ENCODE measurements at regions not wholly inside any gene's neighbourhood (a gene's known extent, or its start where the extent isn't known, plus 50 kb on each side); places are given as distances from the start of the nearest gene placed in this dataset.

DNA sequence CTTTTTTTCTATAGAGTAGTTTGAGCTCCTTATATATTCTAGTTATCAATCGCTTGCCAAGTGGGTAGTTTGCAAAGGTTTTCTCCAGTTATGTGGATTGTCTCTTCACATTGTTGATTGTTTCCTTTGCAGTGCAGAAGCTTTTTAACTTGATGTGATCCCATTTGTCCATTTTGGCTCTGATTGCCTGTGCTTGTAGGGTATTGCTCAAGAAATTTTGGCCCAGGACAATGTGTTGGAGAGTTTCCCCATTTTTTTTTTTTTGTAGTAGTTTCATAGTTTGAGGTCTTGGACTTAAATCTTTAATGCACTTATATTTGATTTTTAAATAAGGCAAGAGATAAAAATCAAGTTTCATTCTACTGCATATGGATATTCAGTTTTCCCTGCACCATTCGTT lies 774.8 kb upstream of the ADAMTS5 start:
- H3K27me3 Mint-ChIP-seq, result no peaks in the 10 kb centered on the region
- no peak overlapping the region for H3K27ac Mint-ChIP-seq
- H3K4me1 Mint-ChIP-seq, result no peaks in the 10 kb centered on the region
- peaks cover 7% of the 10 kb centered on the region for H3K9me3 Mint-ChIP-seq
- no peak for DNase-seq (ENCODE audit: low spot score in 2 of 2)
- no peak overlapping the region for H3K4me3 Mint-ChIP-seq
- no peak for ATAC-seq (ENCODE audit: low read depth)
- no peaks in the 10 kb centered on the region for H3K36me3 Mint-ChIP-seq

DNA sequence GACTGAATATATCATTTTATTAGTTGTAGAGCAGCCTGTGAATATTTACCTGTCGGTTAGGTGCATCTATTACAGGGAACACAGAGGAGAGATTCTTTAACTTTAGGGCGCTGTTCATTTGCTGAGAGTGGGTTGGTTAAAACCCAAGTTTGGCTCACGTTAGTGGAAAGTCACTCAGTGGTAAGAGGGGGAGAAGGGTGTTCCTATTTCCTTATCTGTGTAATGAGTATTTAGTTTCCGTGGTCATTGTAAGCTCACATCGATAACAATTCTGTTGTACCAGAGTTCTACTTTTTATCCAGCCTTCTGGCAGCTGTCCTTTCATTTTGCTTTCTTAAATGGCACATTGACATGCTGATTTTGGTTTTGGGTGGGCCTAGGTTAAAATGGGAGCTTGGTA lies 773.2 kb upstream of the ADAMTS5 start:
- H3K27me3 Mint-ChIP-seq, result no peaks in the 10 kb centered on the region
- DNase-seq (ENCODE audit: low spot score in 2 of 2) (no peak), ATAC-seq (ENCODE audit: low read depth) (no peak)
- H3K4me1 Mint-ChIP-seq, result no peaks in the 10 kb centered on the region
- H3K27ac Mint-ChIP-seq, result no peak overlapping the region
- no peaks in the 10 kb centered on the region for H3K36me3 Mint-ChIP-seq
- H3K9me3 Mint-ChIP-seq, result peaks cover 7% of the 10 kb centered on the region
- H3K4me3 Mint-ChIP-seq, result no peak overlapping the region

DNA sequence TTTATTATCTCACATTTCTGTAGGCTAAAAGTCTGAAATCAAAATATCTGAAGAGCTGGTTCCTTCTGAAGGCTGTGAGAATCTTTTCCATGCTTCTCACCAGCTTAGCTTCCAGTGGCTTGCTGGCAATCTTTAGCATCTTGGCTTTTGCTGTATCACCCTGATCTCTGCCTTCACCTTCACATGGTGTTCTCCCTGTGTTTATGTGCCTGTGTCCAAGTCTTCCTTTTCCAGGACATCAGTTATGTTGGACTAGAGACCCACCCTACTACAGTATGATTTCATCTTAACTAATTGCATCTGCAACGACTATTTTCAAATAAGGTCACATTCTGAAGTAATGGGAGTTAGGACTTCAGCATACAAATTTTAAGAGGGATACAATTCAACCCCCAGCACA lies 772.3 kb upstream of the ADAMTS5 start:
- DNase-seq (ENCODE audit: low spot score in 2 of 2) (no peak), ATAC-seq (ENCODE audit: low read depth) (no peak)
- peaks cover 6% of the 10 kb centered on the region for H3K9me3 Mint-ChIP-seq
- no peaks in the 10 kb centered on the region for H3K27me3 Mint-ChIP-seq
- H3K36me3 Mint-ChIP-seq, result no peaks in the 10 kb centered on the region
- H3K4me1 Mint-ChIP-seq, result no peaks in the 10 kb centered on the region
- H3K4me3 Mint-ChIP-seq, result no peak overlapping the region
- no peak overlapping the region for H3K27ac Mint-ChIP-seq

DNA sequence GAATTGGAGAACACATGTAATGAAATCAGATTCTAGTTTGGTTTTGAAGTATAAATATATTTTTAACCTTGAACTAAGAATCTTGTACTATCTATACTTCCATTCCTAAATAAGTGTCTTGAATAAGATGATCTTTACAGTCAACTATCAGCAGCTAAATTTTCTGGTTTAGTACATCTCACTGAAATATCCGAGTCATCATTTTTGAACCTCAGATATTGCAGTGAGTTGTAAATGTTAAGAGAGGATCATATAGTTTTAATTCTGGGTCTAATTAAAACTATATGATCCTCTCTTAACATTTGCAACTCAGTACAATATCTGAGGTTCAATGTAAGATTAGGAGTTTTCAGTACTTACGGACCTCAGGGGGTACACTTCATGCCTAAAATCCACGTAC lies 768.8 kb upstream of the ADAMTS5 start:
- no peaks in the 10 kb centered on the region for H3K4me1 Mint-ChIP-seq
- H3K27me3 Mint-ChIP-seq, result no peaks in the 10 kb centered on the region
- no peaks in the 10 kb centered on the region for H3K36me3 Mint-ChIP-seq
- H3K27ac Mint-ChIP-seq, result no peak overlapping the region
- ATAC-seq (ENCODE audit: low read depth) (no peak), DNase-seq (ENCODE audit: low spot score in 2 of 2) (no peak)
- H3K9me3 Mint-ChIP-seq, result peaks cover 6% of the 10 kb centered on the region
- H3K4me3 Mint-ChIP-seq, result no peak overlapping the region

DNA sequence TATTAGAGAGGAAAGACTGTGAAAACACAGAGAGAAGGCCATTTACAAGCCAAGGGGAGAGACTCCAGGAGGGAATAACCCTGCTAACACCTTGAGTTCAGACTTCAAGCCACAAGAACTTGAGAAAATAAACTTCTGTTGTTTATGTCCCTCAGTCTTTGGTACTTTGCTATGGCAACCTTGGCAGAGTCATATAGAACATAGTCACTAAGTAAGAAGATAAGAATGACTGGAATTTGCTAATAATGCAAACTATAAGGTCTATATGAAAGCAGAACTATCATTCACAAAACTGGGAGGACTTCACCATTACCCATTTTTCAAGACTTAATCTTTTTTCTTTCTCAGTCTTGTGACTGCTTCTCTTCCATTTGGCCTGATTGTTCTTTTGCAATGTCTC lies 767.3 kb upstream of the ADAMTS5 start:
- no peaks in the 10 kb centered on the region for H3K4me1 Mint-ChIP-seq
- H3K9me3 Mint-ChIP-seq, result peaks cover 2% of the 10 kb centered on the region
- no peak overlapping the region for H3K4me3 Mint-ChIP-seq
- ATAC-seq (ENCODE audit: low read depth) (no peak), DNase-seq (ENCODE audit: low spot score in 2 of 2) (no peak)
- H3K36me3 Mint-ChIP-seq, result no peaks in the 10 kb centered on the region
- no peak overlapping the region for H3K27ac Mint-ChIP-seq
- no peaks in the 10 kb centered on the region for H3K27me3 Mint-ChIP-seq

DNA sequence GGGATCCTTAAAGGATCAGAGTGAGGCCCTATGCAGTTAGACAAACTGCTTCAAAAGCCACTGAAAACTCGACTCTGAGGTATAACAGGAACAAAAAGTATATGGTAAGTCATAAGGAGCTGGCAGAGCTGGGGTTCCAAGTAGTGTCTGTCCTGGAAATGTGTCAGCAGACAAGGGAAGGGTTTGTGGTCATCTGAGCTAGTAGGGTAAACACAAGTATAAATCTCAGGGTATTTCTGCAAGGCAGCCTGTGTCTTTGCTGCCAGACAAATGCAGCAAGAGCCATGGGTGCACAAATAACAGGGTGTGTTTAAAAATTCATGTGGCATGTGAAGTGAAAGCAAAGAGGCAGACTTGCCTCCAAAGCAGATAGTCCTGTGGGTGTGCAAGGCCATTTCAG lies 759.0 kb upstream of the ADAMTS5 start:
- peaks cover 9% of the 10 kb centered on the region for H3K9me3 Mint-ChIP-seq

DNA sequence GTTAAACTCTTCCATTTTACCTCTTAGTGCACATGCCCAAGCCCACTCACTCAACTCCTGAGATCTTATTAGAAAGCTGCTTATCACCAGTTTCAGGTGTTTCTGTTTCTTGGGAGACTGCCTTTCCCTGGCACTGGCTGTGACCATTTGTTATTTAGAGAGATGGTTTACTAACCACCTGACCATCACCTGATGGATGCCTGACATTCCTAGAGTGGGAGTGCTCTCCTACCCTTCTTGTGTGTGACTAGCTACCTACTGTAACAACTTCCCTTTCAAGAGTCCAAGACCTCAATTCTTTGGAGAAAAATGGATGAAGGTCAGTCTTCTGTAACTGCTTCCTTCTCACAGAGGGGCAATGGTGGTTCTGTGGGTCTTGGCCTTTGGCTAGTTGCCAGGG lies 755.2 kb upstream of the ADAMTS5 start:
- Mint-ChIP-seq H3K9me3 (peaks cover 8% of the 10 kb centered on the region), H3K4me3 (no peak overlapping the region), H3K36me3 (no peaks in the 10 kb centered on the region), H3K27ac (peak overlapping the region; percentile 47), H3K27me3 (no peaks in the 10 kb centered on the region), H3K4me1 (no peaks in the 10 kb centered on the region)
- DNase-seq (ENCODE audit: low spot score in 2 of 2) (no peak), ATAC-seq (ENCODE audit: low read depth) (no peak)

More for the DNA sequence above, 759.0 kb upstream of the ADAMTS5 start:
- Mint-ChIP-seq H3K27ac (no peak overlapping the region), H3K27me3 (no peaks in the 10 kb centered on the region), H3K4me1 (no peaks in the 10 kb centered on the region), H3K4me3 (no peak overlapping the region), H3K36me3 (no peaks in the 10 kb centered on the region)
- ATAC-seq (ENCODE audit: low read depth) (no peak), DNase-seq (ENCODE audit: low spot score in 2 of 2) (no peak)

DNA sequence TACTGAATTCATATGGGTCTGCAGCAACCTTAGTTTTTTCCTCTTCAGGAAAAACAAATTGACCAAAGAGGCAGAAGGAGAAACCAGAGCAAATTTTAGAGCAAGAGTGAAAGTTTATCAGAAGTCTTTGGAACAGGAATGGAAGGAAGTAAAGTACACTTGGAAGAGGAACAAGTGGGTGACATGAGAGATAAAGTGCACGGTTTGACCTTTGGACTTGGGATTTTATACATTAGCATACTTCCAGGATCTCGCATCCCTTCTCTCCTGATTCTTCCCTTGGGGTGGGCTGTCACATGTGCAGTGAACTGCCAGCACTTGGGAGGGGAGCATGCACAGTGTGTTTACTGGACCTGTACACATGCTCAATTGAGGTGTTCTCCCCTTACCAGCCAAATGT lies 754.8 kb upstream of the ADAMTS5 start:
- Mint-ChIP-seq H3K27me3 (no peaks in the 10 kb centered on the region), H3K36me3 (no peaks in the 10 kb centered on the region), H3K4me3 (no peak overlapping the region), H3K27ac (peak overlapping the region; percentile 47), H3K4me1 (no peaks in the 10 kb centered on the region), H3K9me3 (peaks cover 8% of the 10 kb centered on the region)
- DNase-seq (ENCODE audit: low spot score in 2 of 2) (no peak), ATAC-seq (ENCODE audit: low read depth) (no peak)

DNA sequence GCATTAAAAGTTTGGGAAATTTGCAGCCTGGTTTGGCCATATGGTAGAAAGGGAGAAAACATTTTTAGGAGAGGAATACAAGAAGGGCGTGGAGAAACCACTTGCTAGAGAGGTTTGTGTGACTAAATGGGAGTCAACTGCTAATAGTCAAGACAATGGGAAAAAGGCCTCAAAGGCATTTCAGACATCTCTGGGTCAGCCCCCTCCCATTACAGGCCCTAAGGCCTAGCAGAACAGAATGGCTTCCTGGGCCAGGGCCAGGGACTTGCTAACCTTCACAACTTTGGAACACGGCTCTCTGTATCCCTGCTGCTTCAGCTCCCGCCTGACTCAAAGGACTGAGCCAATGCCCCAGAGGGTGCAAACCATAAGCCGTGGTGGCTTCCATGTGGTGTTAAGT lies 752.3 kb upstream of the ADAMTS5 start:
- no peaks in the 10 kb centered on the region for H3K27me3 Mint-ChIP-seq
- ATAC-seq (ENCODE audit: low read depth) (no peak), DNase-seq (ENCODE audit: low spot score in 2 of 2) (no peak)
- H3K4me1 Mint-ChIP-seq, result no peaks in the 10 kb centered on the region
- peaks cover 6% of the 10 kb centered on the region for H3K9me3 Mint-ChIP-seq
- H3K36me3 Mint-ChIP-seq, result no peaks in the 10 kb centered on the region
- no peak overlapping the region for H3K27ac Mint-ChIP-seq
- H3K4me3 Mint-ChIP-seq, result no peak overlapping the region

DNA sequence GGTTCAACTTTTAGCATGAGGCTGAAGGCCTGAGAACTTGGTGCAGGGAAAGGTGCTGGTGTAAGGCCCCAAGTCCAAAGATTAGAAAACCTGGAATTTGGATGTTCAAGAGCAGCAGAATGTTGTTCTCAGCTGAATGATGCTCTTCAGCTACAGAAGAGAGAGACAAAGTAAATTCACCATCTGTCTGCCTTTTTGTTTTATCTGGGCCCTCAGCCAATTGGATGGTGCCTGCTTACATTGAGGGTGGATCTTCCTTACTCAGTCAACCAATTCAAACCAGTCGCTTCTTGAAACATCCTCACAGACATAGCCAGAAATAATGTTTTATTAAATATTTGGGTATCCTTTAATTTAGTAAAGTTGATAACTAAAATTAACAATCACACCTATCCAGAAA lies 748.2 kb upstream of the ADAMTS5 start:
- DNase-seq (ENCODE audit: low spot score in 2 of 2), result no peak
- no peaks in the 10 kb centered on the region for H3K36me3 Mint-ChIP-seq
- H3K27ac Mint-ChIP-seq, result no peak overlapping the region
- no peaks in the 10 kb centered on the region for H3K27me3 Mint-ChIP-seq
- no peaks in the 10 kb centered on the region for H3K4me1 Mint-ChIP-seq
- H3K4me3 Mint-ChIP-seq, result no peak overlapping the region
- H3K9me3 Mint-ChIP-seq, result peaks cover 3% of the 10 kb centered on the region
- no peak for ATAC-seq (ENCODE audit: low read depth)

DNA sequence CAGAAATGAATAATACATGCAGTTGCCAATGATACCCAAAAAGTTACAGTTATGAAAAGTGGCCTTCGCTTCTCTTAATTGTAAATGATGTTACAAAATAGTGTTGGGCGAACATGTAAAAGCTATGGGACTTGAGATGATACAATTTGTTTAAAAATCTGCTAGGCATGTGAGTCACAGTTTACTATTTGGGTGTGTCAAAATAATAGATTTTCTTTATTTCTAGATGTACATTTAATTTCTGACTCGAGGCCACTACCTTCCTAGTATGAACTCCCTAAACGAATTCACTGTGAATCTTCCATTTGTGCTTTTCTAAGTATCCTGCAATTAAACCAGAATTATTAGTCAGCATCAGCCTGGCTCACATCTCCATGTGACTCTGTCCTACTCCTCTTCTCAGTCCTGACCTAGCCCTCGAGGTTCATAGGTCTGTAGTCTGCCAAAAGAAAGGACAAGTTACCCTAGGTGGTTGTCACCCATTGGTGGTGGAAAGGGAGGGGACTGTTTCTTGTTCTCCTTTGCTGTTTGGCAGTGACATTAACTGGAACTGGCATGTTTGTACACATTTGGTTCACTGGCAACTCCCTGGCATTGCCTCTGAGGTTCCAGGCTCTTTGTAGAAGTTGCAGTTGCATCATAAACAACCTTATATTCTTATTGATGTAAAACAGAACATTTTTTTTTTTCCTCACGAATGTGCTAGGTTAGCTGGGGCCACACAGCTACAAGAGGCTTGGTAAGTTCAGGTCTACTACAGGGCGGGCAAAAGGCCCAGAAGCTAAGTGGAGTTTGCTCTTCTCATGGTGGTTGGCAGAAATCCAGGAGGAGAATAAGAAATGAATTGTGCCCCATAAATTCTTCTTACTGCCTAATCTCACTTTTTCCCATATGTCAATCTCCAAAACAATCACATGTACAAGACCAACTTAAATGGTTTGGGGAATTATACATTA lies 746.5 kb upstream of the ADAMTS5 start:
- peaks cover 2% of the 10 kb centered on the region for H3K9me3 Mint-ChIP-seq
- ATAC-seq (ENCODE audit: low read depth) (no peak), DNase-seq (ENCODE audit: low spot score in 2 of 2) (no peak)
- no peaks in the 10 kb centered on the region for H3K36me3 Mint-ChIP-seq
- no peaks in the 10 kb centered on the region for H3K4me1 Mint-ChIP-seq
- H3K27me3 Mint-ChIP-seq, result no peaks in the 10 kb centered on the region
- H3K4me3 Mint-ChIP-seq, result no peak overlapping the region
- H3K27ac Mint-ChIP-seq, result no peak overlapping the region

DNA sequence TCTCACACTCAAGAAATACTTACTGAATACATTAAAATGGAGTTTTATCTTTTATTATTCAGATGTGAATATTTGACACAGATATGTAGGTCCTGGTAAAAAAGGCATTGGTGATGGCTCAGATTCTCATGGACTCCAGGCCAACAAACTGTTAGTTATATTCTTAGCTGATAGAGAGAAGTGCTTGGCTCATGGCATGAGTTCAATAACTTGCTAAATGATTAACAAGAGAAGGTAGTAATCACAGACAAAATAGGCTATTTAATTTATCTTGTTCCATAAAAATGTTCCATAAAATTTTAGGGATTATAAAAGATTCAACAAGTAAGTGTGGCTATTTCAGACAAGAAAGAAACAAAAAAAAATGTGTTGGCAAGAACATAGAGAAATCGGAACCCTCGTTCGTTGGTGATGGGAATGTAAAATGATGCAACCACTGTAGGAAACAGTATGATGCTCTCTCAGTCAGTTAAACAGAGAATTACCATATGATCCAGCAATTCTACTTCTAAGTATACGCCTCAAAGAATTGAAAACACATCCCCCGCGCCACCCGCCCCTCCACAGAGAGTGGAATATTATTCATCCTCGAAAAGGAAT lies 737.8 kb upstream of the ADAMTS5 start:
- no peak overlapping the region for H3K4me3 Mint-ChIP-seq
- no peak overlapping the region for H3K27ac Mint-ChIP-seq
- H3K36me3 Mint-ChIP-seq, result no peaks in the 10 kb centered on the region
- ATAC-seq (ENCODE audit: low read depth) (no peak), DNase-seq (ENCODE audit: low spot score in 2 of 2) (no peak)
- no peaks in the 10 kb centered on the region for H3K27me3 Mint-ChIP-seq
- H3K9me3 Mint-ChIP-seq, result peaks cover 2% of the 10 kb centered on the region
- H3K4me1 Mint-ChIP-seq, result no peaks in the 10 kb centered on the region

DNA sequence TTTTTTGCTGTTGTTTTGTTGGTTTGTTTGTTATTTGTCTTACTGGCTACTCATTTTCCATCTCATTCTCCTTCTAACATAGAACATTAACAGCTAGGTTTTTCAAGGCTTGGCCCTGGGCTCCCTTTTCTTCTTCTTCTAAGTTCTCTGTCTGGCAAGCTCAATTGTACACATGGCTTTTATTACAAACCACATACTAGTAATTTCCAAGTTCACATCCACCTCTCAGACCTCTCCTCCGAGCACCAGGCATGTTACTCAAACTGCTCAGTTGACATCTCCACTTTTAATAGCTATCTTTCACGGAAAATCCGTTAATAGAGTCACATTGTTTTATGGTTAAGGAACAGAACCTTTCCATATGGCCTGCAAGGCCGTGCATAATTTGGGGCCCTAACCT lies 736.9 kb upstream of the ADAMTS5 start:
- no peak for DNase-seq (ENCODE audit: low spot score in 2 of 2)
- Mint-ChIP-seq H3K9me3 (peaks cover 2% of the 10 kb centered on the region), H3K4me1 (no peaks in the 10 kb centered on the region), H3K27ac (no peak overlapping the region), H3K36me3 (no peaks in the 10 kb centered on the region), H3K4me3 (no peak overlapping the region), H3K27me3 (no peaks in the 10 kb centered on the region)
- no peak for ATAC-seq (ENCODE audit: low read depth)

DNA sequence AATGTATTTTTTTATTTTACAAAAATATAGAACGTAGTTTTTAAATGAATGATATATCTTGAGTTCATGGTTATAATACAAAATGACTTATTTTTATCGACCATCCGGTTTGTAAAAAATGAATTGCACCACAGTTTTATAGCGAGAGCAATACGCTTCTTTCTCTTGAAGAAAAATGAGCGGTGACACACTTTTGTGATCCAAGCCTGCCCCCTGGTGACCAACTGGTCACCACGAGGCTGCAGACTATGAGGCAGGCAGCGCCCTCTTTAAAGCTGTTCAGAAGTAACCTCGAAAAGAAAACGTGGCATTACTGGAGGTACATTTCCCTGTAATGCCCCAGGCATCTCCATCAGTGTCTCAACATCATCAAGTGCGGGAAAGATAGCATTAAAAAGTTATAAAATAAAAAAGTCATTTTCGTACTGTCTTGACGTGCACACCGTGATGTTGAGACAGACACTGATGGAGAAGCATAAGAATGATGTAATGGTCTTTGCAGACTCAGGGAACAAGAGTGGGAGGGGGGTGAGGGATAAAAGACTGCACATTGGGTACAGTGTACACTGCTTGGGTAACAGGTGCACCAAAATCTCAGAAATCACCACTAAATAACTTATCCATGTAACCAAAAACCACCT lies 734.2 kb upstream of the ADAMTS5 start:
- Mint-ChIP-seq H3K27me3 (no peaks in the 10 kb centered on the region), H3K4me3 (no peak overlapping the region), H3K4me1 (no peaks in the 10 kb centered on the region), H3K9me3 (no peaks in the 10 kb centered on the region), H3K27ac (no peak overlapping the region), H3K36me3 (no peaks in the 10 kb centered on the region)
- ATAC-seq (ENCODE audit: low read depth) (no peak), DNase-seq (ENCODE audit: low spot score in 2 of 2) (no peak)
